GM08714 (cell line): ENCODE measurements at regions not wholly inside any gene's neighbourhood (a gene's known extent, or its start where the extent isn't known, plus 50 kb on each side); places are given as distances from the start of the nearest gene placed in this dataset.
"Not testable (repeated sequence)": the region's sequence is repeated elsewhere in the genome, so short reads cannot be mapped to it uniquely, and the experiment has no call there.

Experiments used
- H3K4me3 ChIP-seq: fragments of 200-500 bp; sonication (Bioruptor generic); 2 replicates; pipeline ENCODE4 v1.5.1; 2014; ENCODE audit warnings: mild to moderate bottlenecking, low read length, inconsistent platforms
- ZNF274 ChIP-seq: IDR thresholded peaks from 2 replicates; pipeline ENCODE4 v1.6.1; 2012; ENCODE audit warnings: mild to moderate bottlenecking, low read depth, low read length

- H3K4me3 ChIP-seq: no peak overlapping the region
- TF ChIP-seq ZNF274: no peak
Observed at GRCh38 chr12:93006471-93007208, 77.5 kb upstream of the EEA1 start.

- TF ChIP-seq ZNF274: no peak
- peak overlapping the region; percentile 19; the same call in 1 of the 2 replicates for H3K4me3 ChIP-seq
Observed at GRCh38 chr12:93007544-93007943, 78.4 kb upstream of the EEA1 start.

- peak overlapping the region; percentile 19; the same call in 1 of the 2 replicates for H3K4me3 ChIP-seq
Observed at GRCh38 chr12:93008044-93008778, 79.1 kb upstream of the EEA1 start.

GRCh38 chr12:93008880-93009279 is 79.8 kb upstream of the EEA1 start:
- H3K4me3 ChIP-seq: not testable (repeated sequence)

More at GRCh38 chr12:93008044-93008778, 79.1 kb upstream of the EEA1 start:
- TF ChIP-seq ZNF274: no peak

- no peak for TF ChIP-seq ZNF274
- H3K4me3 ChIP-seq: no peak overlapping the region
Observed at GRCh38 chr12:93009533-93009932, 80.4 kb upstream of the EEA1 start.

- H3K4me3 ChIP-seq: no peak overlapping the region
- no peak for TF ChIP-seq ZNF274
Observed at GRCh38 chr12:93010461-93010860, 81.4 kb upstream of the EEA1 start.

- TF ChIP-seq ZNF274: no peak
- no peak overlapping the region for H3K4me3 ChIP-seq
Observed at GRCh38 chr12:93011100-93011499, 82.0 kb upstream of the EEA1 start.

GRCh38 chr12:93015871-93016751 is 87.0 kb upstream of the EEA1 start:
- TF ChIP-seq ZNF274: no peak
- H3K4me3 ChIP-seq: no peak overlapping the region

- no peak for TF ChIP-seq ZNF274
- H3K4me3 ChIP-seq: no peak overlapping the region
Observed at GRCh38 chr12:93016752-93017350, 87.8 kb upstream of the EEA1 start.

- no peak overlapping the region for H3K4me3 ChIP-seq
- no peak for TF ChIP-seq ZNF274
Observed at GRCh38 chr12:93018610-93019009, 89.5 kb upstream of the EEA1 start.

- H3K4me3 ChIP-seq: no peak overlapping the region
- no peak for TF ChIP-seq ZNF274
Observed at GRCh38 chr12:93019212-93019927, 90.3 kb upstream of the EEA1 start.

GRCh38 chr12:93019975-93020630 is 91.0 kb upstream of the EEA1 start:
- no peak overlapping the region for H3K4me3 ChIP-seq
- no peak for TF ChIP-seq ZNF274
